ENCODE measurements at regions not wholly inside any gene's neighbourhood (a gene's known extent, or its start where the extent isn't known, plus 50 kb on each side); places are given as distances from the start of the nearest gene placed in this dataset.

- no peak for DNase-seq (ENCODE audit: low spot score in 2 of 2)
- intact Hi-C loops (cut with DNase I; ENCODE audit: low total_unique reads), result no loop called here
- 53 to 60% methylated on average over 3 of the region's 3 CpGs for WGBS, 2 donors
- H3K4me3 ChIP-seq (ENCODE audit: low read depth, poor library complexity, severe bottlenecking), result no peak overlapping the region
- no peak for TF ChIP-seq POLR2A (IDR thresholded peaks at IDR 0.05)
- TF ChIP-seq, protein P1, sequence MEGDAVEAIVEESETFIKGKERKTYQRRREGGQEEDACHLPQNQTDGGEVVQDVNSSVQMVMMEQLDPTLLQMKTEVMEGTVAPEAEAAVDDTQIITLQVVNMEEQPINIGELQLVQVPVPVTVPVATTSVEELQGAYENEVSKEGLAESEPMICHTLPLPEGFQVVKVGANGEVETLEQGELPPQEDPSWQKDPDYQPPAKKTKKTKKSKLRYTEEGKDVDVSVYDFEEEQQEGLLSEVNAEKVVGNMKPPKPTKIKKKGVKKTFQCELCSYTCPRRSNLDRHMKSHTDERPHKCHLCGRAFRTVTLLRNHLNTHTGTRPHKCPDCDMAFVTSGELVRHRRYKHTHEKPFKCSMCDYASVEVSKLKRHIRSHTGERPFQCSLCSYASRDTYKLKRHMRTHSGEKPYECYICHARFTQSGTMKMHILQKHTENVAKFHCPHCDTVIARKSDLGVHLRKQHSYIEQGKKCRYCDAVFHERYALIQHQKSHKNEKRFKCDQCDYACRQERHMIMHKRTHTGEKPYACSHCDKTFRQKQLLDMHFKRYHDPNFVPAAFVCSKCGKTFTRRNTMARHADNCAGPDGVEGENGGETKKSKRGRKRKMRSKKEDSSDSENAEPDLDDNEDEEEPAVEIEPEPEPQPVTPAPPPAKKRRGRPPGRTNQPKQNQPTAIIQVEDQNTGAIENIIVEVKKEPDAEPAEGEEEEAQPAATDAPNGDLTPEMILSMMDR (IDR thresholded peaks at IDR 0.05), result no peak
Measured at GRCh38 chr2:125596612-125597011, 1059.3 kb upstream of the GYPC start.

DNA sequence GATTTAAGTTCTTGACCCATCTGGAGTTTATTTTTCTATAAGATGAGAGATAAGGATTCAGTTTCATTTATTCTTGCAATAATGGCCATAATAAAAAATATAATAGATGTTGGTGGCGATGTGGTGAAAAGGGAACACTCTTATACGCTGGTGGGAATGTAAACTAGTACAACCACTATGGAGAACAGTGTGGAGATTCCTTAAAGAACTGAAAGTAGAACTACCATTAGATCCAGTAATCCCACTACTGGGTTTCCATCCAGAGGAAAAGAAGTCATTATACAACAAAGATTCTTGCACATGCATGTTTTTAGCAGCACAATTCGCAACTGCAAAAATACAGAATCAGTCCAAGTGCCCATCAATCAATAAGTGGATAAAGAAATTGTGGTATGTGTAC lies 1040.5 kb upstream of the GYPC start:
- intact Hi-C loops (cut with DNase I; ENCODE audit: low total_unique reads), result no loop called here
- DNase-seq (ENCODE audit: low spot score in 2 of 2), result no peak

GRCh38 chr2:125630377-125630776 lies 1025.6 kb upstream of the GYPC start:
- DNase-seq (ENCODE audit: low spot score in 2 of 2), result no peak
- TF ChIP-seq, protein P1 (IDR thresholded peaks at IDR 0.05), result no peak
- TF ChIP-seq POLR2A (IDR thresholded peaks at IDR 0.05), result no peak
- WGBS, 2 donors, result 59 to 64% methylated on average over 6 of the region's 6 CpGs
- intact Hi-C loops (cut with DNase I; ENCODE audit: low total_unique reads), result no loop called here
- no peak overlapping the region for H3K4me3 ChIP-seq (ENCODE audit: low read depth, poor library complexity, severe bottlenecking)

More for the DNA sequence above, 1040.5 kb upstream of the GYPC start:
- 84 to 87% methylated on average over 3 of the region's 3 CpGs for WGBS, 2 donors
- no peak overlapping the region for H3K4me3 ChIP-seq (ENCODE audit: low read depth, poor library complexity, severe bottlenecking)
- no peak for TF ChIP-seq POLR2A (IDR thresholded peaks at IDR 0.05)
- TF ChIP-seq, protein P1 (IDR thresholded peaks at IDR 0.05), result no peak

- no peak for DNase-seq (ENCODE audit: low spot score in 2 of 2)
- intact Hi-C loops (cut with DNase I; ENCODE audit: low total_unique reads), result no loop called here
- H3K4me3 ChIP-seq (ENCODE audit: low read depth, poor library complexity, severe bottlenecking), result no peak overlapping the region
- TF ChIP-seq, protein P1 (IDR thresholded peaks at IDR 0.05), result no peak
- TF ChIP-seq POLR2A (IDR thresholded peaks at IDR 0.05), result no peak
Measured at GRCh38 chr2:125634662-125635061, 1021.3 kb upstream of the GYPC start.

- no peak overlapping the region for H3K4me3 ChIP-seq (ENCODE audit: low read depth, poor library complexity, severe bottlenecking)
- intact Hi-C loops (cut with DNase I; ENCODE audit: low total_unique reads), result no loop called here
- WGBS, 2 donors, result 97 to 100% methylated on average over 1 of the region's 1 CpG
- no peak for DNase-seq (ENCODE audit: low spot score in 2 of 2)
- TF ChIP-seq POLR2A (IDR thresholded peaks at IDR 0.05), result no peak
- TF ChIP-seq, protein P1 (IDR thresholded peaks at IDR 0.05), result no peak
Measured at GRCh38 chr2:125638345-125638744, 1017.6 kb upstream of the GYPC start.

DNA sequence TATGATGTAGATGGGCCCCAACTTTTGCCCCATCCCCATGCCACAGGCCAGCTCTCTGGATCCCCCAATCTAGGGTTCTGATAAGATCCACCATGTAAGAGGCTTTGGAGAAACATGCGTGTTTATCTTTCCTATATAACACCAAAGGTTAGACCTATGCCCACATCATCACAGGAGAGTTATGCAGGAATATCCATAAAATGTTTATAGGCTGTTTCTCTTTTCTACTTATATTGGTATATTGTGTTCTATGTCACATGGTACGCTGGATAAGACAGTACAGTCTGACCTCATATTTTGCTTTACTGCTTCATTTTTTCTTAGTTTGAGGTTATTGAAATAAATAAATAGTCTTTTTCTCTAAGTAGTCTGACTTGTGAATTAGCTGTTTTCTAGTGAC lies 1013.9 kb upstream of the GYPC start:
- 85 to 87% methylated on average over 2 of the region's 2 CpGs for WGBS, 2 donors
- TF ChIP-seq, protein P1 (IDR thresholded peaks at IDR 0.05), result no peak
- TF ChIP-seq POLR2A (IDR thresholded peaks at IDR 0.05), result no peak
- intact Hi-C loops (cut with DNase I; ENCODE audit: low total_unique reads), result no loop called here

More for the DNA sequence above, 1013.9 kb upstream of the GYPC start:
- H3K4me3 ChIP-seq (ENCODE audit: low read depth, poor library complexity, severe bottlenecking), result no peak overlapping the region
- DNase-seq (ENCODE audit: low spot score in 2 of 2), result no peak

Data from lower leg skin (tissue), 4 donors.